HL-60 (cell line): ENCODE measurements at regions not wholly inside any gene's neighbourhood (a gene's known extent, or its start where the extent isn't known, plus 50 kb on each side); places are given as distances from the start of the nearest gene placed in this dataset.

ENCODE experiments used
- POLR2AphosphoS5 ChIP-seq: IDR thresholded peaks from 2 replicates; pipeline ENCODE4 v1.6.1; 2012; ENCODE audit warnings: low read depth
- TF ChIP-seq, protein P1 (sequence below): IDR thresholded peaks from one replicate; pipeline ENCODE4 v1.5.1; 2011; ENCODE audit warnings: low read length, control low read depth, inconsistent platforms; ENCODE audit not compliant: insufficient read depth
- TF ChIP-seq, protein P2 (sequence below): IDR thresholded peaks from 2 replicates; pipeline ENCODE4 v1.6.1; 2012; ENCODE audit warnings: low read depth; ENCODE audit not compliant: insufficient replicate concordance

DNA sequence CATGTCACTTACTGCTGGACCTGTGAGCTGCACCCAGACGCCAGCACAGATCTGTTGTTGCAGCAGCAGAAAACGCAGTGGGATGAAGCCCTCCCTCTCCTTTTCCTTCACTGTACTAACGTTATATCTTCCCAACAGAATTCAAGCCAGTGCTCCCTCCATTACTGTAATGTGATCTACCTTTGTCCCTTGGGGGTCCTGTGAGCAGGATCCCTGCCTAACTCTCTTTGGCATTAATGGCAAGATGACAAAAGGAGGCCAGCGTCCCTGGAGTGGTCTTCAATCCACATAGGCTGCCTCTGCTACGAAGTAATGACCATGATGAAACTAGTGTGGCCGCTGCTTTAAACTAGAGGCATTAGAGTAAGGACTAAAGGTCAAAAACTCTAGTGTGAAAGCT lies 69.3 kb upstream of the SOX14 start:
- TF ChIP-seq, protein P1, sequence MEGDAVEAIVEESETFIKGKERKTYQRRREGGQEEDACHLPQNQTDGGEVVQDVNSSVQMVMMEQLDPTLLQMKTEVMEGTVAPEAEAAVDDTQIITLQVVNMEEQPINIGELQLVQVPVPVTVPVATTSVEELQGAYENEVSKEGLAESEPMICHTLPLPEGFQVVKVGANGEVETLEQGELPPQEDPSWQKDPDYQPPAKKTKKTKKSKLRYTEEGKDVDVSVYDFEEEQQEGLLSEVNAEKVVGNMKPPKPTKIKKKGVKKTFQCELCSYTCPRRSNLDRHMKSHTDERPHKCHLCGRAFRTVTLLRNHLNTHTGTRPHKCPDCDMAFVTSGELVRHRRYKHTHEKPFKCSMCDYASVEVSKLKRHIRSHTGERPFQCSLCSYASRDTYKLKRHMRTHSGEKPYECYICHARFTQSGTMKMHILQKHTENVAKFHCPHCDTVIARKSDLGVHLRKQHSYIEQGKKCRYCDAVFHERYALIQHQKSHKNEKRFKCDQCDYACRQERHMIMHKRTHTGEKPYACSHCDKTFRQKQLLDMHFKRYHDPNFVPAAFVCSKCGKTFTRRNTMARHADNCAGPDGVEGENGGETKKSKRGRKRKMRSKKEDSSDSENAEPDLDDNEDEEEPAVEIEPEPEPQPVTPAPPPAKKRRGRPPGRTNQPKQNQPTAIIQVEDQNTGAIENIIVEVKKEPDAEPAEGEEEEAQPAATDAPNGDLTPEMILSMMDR = no peak
- TF ChIP-seq, protein P2, sequence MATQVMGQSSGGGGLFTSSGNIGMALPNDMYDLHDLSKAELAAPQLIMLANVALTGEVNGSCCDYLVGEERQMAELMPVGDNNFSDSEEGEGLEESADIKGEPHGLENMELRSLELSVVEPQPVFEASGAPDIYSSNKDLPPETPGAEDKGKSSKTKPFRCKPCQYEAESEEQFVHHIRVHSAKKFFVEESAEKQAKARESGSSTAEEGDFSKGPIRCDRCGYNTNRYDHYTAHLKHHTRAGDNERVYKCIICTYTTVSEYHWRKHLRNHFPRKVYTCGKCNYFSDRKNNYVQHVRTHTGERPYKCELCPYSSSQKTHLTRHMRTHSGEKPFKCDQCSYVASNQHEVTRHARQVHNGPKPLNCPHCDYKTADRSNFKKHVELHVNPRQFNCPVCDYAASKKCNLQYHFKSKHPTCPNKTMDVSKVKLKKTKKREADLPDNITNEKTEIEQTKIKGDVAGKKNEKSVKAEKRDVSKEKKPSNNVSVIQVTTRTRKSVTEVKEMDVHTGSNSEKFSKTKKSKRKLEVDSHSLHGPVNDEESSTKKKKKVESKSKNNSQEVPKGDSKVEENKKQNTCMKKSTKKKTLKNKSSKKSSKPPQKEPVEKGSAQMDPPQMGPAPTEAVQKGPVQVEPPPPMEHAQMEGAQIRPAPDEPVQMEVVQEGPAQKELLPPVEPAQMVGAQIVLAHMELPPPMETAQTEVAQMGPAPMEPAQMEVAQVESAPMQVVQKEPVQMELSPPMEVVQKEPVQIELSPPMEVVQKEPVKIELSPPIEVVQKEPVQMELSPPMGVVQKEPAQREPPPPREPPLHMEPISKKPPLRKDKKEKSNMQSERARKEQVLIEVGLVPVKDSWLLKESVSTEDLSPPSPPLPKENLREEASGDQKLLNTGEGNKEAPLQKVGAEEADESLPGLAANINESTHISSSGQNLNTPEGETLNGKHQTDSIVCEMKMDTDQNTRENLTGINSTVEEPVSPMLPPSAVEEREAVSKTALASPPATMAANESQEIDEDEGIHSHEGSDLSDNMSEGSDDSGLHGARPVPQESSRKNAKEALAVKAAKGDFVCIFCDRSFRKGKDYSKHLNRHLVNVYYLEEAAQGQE = no peak
- no peak for TF ChIP-seq POLR2AphosphoS5
